Liver (tissue), 8 donors: ENCODE measurements at regions not wholly inside any gene's neighbourhood (a gene's known extent, or its start where the extent isn't known, plus 50 kb on each side); places are given as distances from the start of the nearest gene placed in this dataset.

Experiments used
- DNase-seq: peaks from one replicate; pipeline ENCODE4 v3.0.0-alpha.2; 2017; ENCODE audit warnings: low spot score
- H3K27ac ChIP-seq, 2 donors: one replicate each; pipeline ENCODE4 v1.7.0; 2013; ENCODE audit warnings: inconsistent platforms in 2 of 2, low read length in 2 of 2, control low read depth in 1 of 2, low read depth in 1 of 2, mild to moderate bottlenecking in 1 of 2
- H3K27me3 ChIP-seq, 4 donors: one replicate each; pipeline versions ENCODE4 v1.6.1 to v1.7.0; 2013; ENCODE audit warnings: low read length in 3 of 4, inconsistent platforms in 1 of 4, mild to moderate bottlenecking in 1 of 4, moderate library complexity in 1 of 4; ENCODE audit not compliant: control insufficient read depth in 4 of 4, insufficient read depth in 4 of 4
- H3K36me3 ChIP-seq, 4 donors: one replicate each; pipeline versions ENCODE4 v1.6.1 to v1.7.0; 2013; ENCODE audit warnings: low read length in 3 of 4, mild to moderate bottlenecking in 3 of 4, low read depth in 1 of 4, moderate library complexity in 1 of 4; ENCODE audit not compliant: control insufficient read depth in 4 of 4, insufficient read depth in 3 of 4
- H3K4me1 ChIP-seq, 4 donors: one replicate each; pipeline versions ENCODE4 v1.6.1 to v1.7.0; 2013; ENCODE audit warnings: low read length in 3 of 4, mild to moderate bottlenecking in 3 of 4, moderate library complexity in 1 of 4; ENCODE audit not compliant: control insufficient read depth in 4 of 4, insufficient read depth in 4 of 4
- H3K4me3 ChIP-seq, 3 donors: one replicate each; pipeline versions ENCODE4 v1.6.1 to v1.7.0; 2013; ENCODE audit warnings: low read length in 3 of 3, control low read depth in 1 of 3, low read depth in 1 of 3, mild to moderate bottlenecking in 1 of 3
- H3K9ac ChIP-seq, 2 donors: one replicate each; pipeline ENCODE4 v1.7.0; 2013; ENCODE audit warnings: low read length in 2 of 2, mild to moderate bottlenecking in 2 of 2, moderate library complexity in 2 of 2, control low read depth in 1 of 2, low read depth in 1 of 2
- H3K9me3 ChIP-seq, 4 donors: one replicate each; pipeline versions ENCODE4 v1.6.1 to v1.7.0; 2013; ENCODE audit warnings: low read length in 3 of 4; ENCODE audit not compliant: control insufficient read depth in 4 of 4
- ATF3 ChIP-seq: IDR thresholded peaks from 2 replicates; pipeline ENCODE4 v1.6.1; 2016; ENCODE audit warnings: antibody characterized with exemption
- CTCF ChIP-seq: fragments of 150-350 bp; IDR thresholded peaks from 2 replicates; pipeline ENCODE4 v1.5.1; 2017; ENCODE audit warnings: improper control_type of control experiment, low read depth, low read length; ENCODE audit not compliant: missing input control
- EGR1 ChIP-seq, 2 donors: IDR thresholded peaks; 2 replicates each; pipeline ENCODE4 v1.6.1; 2016 to 2018; ENCODE audit warnings: antibody characterized with exemption in 2 of 2, low read depth in 2 of 2
- FOXA1 ChIP-seq: IDR thresholded peaks from 2 replicates; pipeline ENCODE4 v1.6.1; 2016; ENCODE audit warnings: antibody characterized with exemption
- FOXA2 ChIP-seq: IDR thresholded peaks from 2 replicates; pipeline ENCODE4 v1.6.1; 2016; ENCODE audit warnings: antibody characterized with exemption
- GABPA ChIP-seq, 2 donors: IDR thresholded peaks in 1 of 2; conservative IDR thresholded peaks in 1 of 2; 2 replicates each; pipeline ENCODE4 v1.6.1; 2016; ENCODE audit warnings: antibody characterized with exemption in 2 of 2, mild to moderate bottlenecking in 1 of 2, moderate library complexity in 1 of 2
- HNF4A ChIP-seq, 2 donors: conservative IDR thresholded peaks; 2 replicates each; pipeline ENCODE4 v1.6.1; 2016; ENCODE audit warnings: antibody characterized with exemption in 2 of 2, mild to moderate bottlenecking in 2 of 2
- HNF4G ChIP-seq: IDR thresholded peaks from 2 replicates; pipeline ENCODE4 v1.6.1; 2016; ENCODE audit warnings: antibody characterized with exemption
- JUND ChIP-seq, 2 donors: IDR thresholded peaks; 2 replicates each; pipeline ENCODE4 v1.6.1; 2016; ENCODE audit warnings: antibody characterized with exemption in 2 of 2
- MAX ChIP-seq: IDR thresholded peaks from 2 replicates; pipeline ENCODE4 v1.6.1; 2016; ENCODE audit warnings: antibody characterized with exemption
- NR2F2 ChIP-seq: IDR thresholded peaks from 2 replicates; pipeline ENCODE4 v1.6.1; 2016; ENCODE audit warnings: antibody characterized with exemption
- RAD21 ChIP-seq, 2 donors: IDR thresholded peaks; 2 replicates each; pipeline ENCODE4 v1.6.1; 2016; ENCODE audit warnings: antibody characterized with exemption in 2 of 2, mild to moderate bottlenecking in 2 of 2
- REST ChIP-seq: IDR thresholded peaks from 2 replicates; pipeline ENCODE4 v1.6.1; 2016; ENCODE audit warnings: antibody characterized with exemption, mild to moderate bottlenecking
- RXRA ChIP-seq, 2 donors: IDR thresholded peaks; 2 replicates each; pipeline ENCODE4 v1.6.1; 2017 to 2018; ENCODE audit warnings: antibody characterized with exemption in 2 of 2, mild to moderate bottlenecking in 1 of 2
- SP1 ChIP-seq: IDR thresholded peaks from 2 replicates; pipeline ENCODE4 v1.6.1; 2018; ENCODE audit warnings: antibody characterized with exemption, mild to moderate bottlenecking
- TAF1 ChIP-seq: conservative IDR thresholded peaks from 2 replicates; pipeline ENCODE4 v1.6.1; 2016; ENCODE audit warnings: antibody characterized with exemption, mild to moderate bottlenecking
- YY1 ChIP-seq: IDR thresholded peaks from 2 replicates; pipeline ENCODE4 v1.6.1; 2016; ENCODE audit warnings: antibody characterized with exemption, mild to moderate bottlenecking
- ZBTB33 ChIP-seq: IDR thresholded peaks from 2 replicates; pipeline ENCODE4 v1.6.1; 2016; ENCODE audit warnings: antibody characterized with exemption
- WGBS: extraction: QIAGEN DNeasy Blood & Tissue Kit; methylation state at CpG from one replicate; pipeline ENCODE4 v1.1.7; 2013; 5-methylcytosine and 5-hydroxymethylcytosine counted together
- donor health status: healthy.
- donor health status: healthy.
- donor health status: healthy.
- donor health status: healthy.
- donor health status: healthy.

- no peak for DNase-seq
- Histone ChIP-seq H3K9ac (no peak overlapping the region), H3K36me3 (no peaks in the 10 kb centered on the region), H3K4me1 (no peaks in the 10 kb centered on the region), H3K27me3 (no peaks in the 10 kb centered on the region), H3K9me3 (no peaks in the 10 kb centered on the region), H3K4me3 (no peak overlapping the region), H3K27ac (no peak overlapping the region)
- no peak for TF ChIP-seq EGR1 (IDR thresholded peaks at IDR 0.05; ENCODE audit: low read depth in 2 of 2)
- no peak for TF ChIP-seq CTCF
- no peak for TF ChIP-seq REST
- no peak for TF ChIP-seq JUND (IDR thresholded peaks at IDR 0.05)
- no peak for TF ChIP-seq FOXA1
- TF ChIP-seq HNF4G = no peak
- TF ChIP-seq SP1 = no peak
- no peak for TF ChIP-seq HNF4A (conservative IDR thresholded peaks at IDR 0.05)
- no peak for TF ChIP-seq ATF3
- no peak for TF ChIP-seq MAX
- TF ChIP-seq YY1 = no peak
- no peak for TF ChIP-seq RAD21 (IDR thresholded peaks at IDR 0.05)
- TF ChIP-seq ZBTB33 = no peak
- TF ChIP-seq RXRA (IDR thresholded peaks at IDR 0.05) = no peak
- TF ChIP-seq NR2F2 = no peak
- no peak for TF ChIP-seq TAF1
- no peak for TF ChIP-seq FOXA2
- no peak for TF ChIP-seq GABPA (IDR thresholded peaks at IDR 0.05 in 1 of 2, conservative IDR thresholded peaks at IDR 0.05 in 1 of 2)
Measured at GRCh38 chr7:115078386-115078785, 156.5 kb downstream of the MDFIC start.

- Histone ChIP-seq H3K27ac (no peak overlapping the region), H3K9me3 (no peaks in the 10 kb centered on the region), H3K4me1 (no peaks in the 10 kb centered on the region), H3K4me3 (no peak overlapping the region), H3K9ac (no peak overlapping the region), H3K36me3 (no peaks in the 10 kb centered on the region), H3K27me3 (no peaks in the 10 kb centered on the region)
- no peak for DNase-seq
- 74% methylated on average over 1 of the region's 1 CpG for WGBS
- TF ChIP-seq ATF3 = no peak
- TF ChIP-seq RXRA (IDR thresholded peaks at IDR 0.05) = no peak
- TF ChIP-seq MAX = no peak
- no peak for TF ChIP-seq RAD21 (IDR thresholded peaks at IDR 0.05)
- no peak for TF ChIP-seq CTCF
- TF ChIP-seq HNF4A (conservative IDR thresholded peaks at IDR 0.05) = no peak
- TF ChIP-seq ZBTB33 = no peak
- no peak for TF ChIP-seq FOXA2
- TF ChIP-seq JUND (IDR thresholded peaks at IDR 0.05) = no peak
- no peak for TF ChIP-seq EGR1 (IDR thresholded peaks at IDR 0.05; ENCODE audit: low read depth in 2 of 2)
- TF ChIP-seq GABPA (IDR thresholded peaks at IDR 0.05 in 1 of 2, conservative IDR thresholded peaks at IDR 0.05 in 1 of 2) = no peak
- TF ChIP-seq FOXA1 = no peak
- no peak for TF ChIP-seq TAF1
- TF ChIP-seq HNF4G = no peak
Measured at GRCh38 chr7:115070311-115070710, 148.4 kb downstream of the MDFIC start.
